SK-N-SH treated with all-trans-retinoic acid at 6 μM for 48 hours (cell line): ENCODE measurements at regions not wholly inside any gene's neighbourhood (a gene's known extent, or its start where the extent isn't known, plus 50 kb on each side); places are given as distances from the start of the nearest gene placed in this dataset.

Experiments used
- ATAC-seq: fragments of 200-7000 bp; cut with Tn5 transposase; 3 replicates; pipeline ENCODE4 v1.9.1; 2020; ENCODE audit warnings: mild to moderate bottlenecking, moderate library complexity
- BACH2 ChIP-seq: fragments of 250-450 bp; sonication (Bioruptor Pico); IDR thresholded peaks from 2 replicates; pipeline ENCODE4 v1.9.0; 2021; ENCODE audit warnings: mild to moderate bottlenecking, borderline replicate concordance
- CSDC2 ChIP-seq: fragments of 250-450 bp; sonication (Bioruptor Pico); IDR thresholded peaks from 2 replicates; pipeline ENCODE4 v1.5.0; 2020; ENCODE audit warnings: mild to moderate bottlenecking, moderate library complexity
- GLIS3 ChIP-seq: fragments of 250-450 bp; sonication (Bioruptor Pico); IDR thresholded peaks from 2 replicates; pipeline ENCODE4 v1.5.0; 2020; ENCODE audit warnings: mild to moderate bottlenecking, moderate library complexity
- ISL1 ChIP-seq: fragments of 250-450 bp; sonication (Bioruptor Pico); IDR thresholded peaks from 2 replicates; pipeline ENCODE4 v2.1.2; 2022; ENCODE audit warnings: mild to moderate bottlenecking, moderate library complexity
- OSR1 ChIP-seq: fragments of 250-450 bp; sonication (Bioruptor Pico); IDR thresholded peaks from 2 replicates; pipeline ENCODE4 v1.8.0; 2022; ENCODE audit warnings: moderate library complexity, mild to moderate bottlenecking, inconsistent platforms
- PPARA ChIP-seq: fragments of 250-450 bp; sonication (Bioruptor Pico); IDR thresholded peaks from 2 replicates; pipeline ENCODE4 v1.5.0; 2020; ENCODE audit warnings: mild to moderate bottlenecking, borderline replicate concordance
- RARB ChIP-seq: fragments of 250-450 bp; sonication (Bioruptor Pico); IDR thresholded peaks from 2 replicates; pipeline ENCODE4 v1.8.0; 2021; ENCODE audit warnings: mild to moderate bottlenecking, moderate library complexity
- SNAI2 ChIP-seq: fragments of 250-450 bp; sonication (Bioruptor Pico); IDR thresholded peaks from 2 replicates; pipeline ENCODE4 v1.5.0; 2020; ENCODE audit warnings: mild to moderate bottlenecking, moderate library complexity
- TCF4 ChIP-seq: fragments of 250-450 bp; sonication (Bioruptor Pico); IDR thresholded peaks from 2 replicates; pipeline ENCODE4 v1.8.0; 2021; ENCODE audit warnings: mild to moderate bottlenecking, moderate library complexity, borderline replicate concordance
- TOX ChIP-seq: fragments of 250-450 bp; sonication (Bioruptor Pico); IDR thresholded peaks from 2 replicates; pipeline ENCODE4 v1.8.0; 2021; ENCODE audit warnings: mild to moderate bottlenecking, moderate library complexity, borderline replicate concordance
- ZC3H10 ChIP-seq: fragments of 250-450 bp; sonication (Bioruptor Pico); IDR thresholded peaks from 2 replicates; pipeline ENCODE4 v1.5.1; 2021; ENCODE audit warnings: mild to moderate bottlenecking, moderate library complexity
- ZFP3 ChIP-seq: fragments of 250-450 bp; sonication (Bioruptor Pico); IDR thresholded peaks from 2 replicates; pipeline ENCODE4 v1.5.0; 2020; ENCODE audit warnings: mild to moderate bottlenecking, moderate library complexity
- ZNF70 ChIP-seq: fragments of 450-650 bp; formaldehyde crosslinking; IDR thresholded peaks from 2 replicates; pipeline ENCODE4 v1.5.0; 2020; ENCODE audit warnings: mild to moderate bottlenecking, moderate library complexity
- ZNF8 ChIP-seq: fragments of 450-650 bp; formaldehyde crosslinking; IDR thresholded peaks from 2 replicates; pipeline ENCODE4 v1.5.0; 2020; ENCODE audit warnings: mild to moderate bottlenecking, moderate library complexity
- TF ChIP-seq, protein P1 (sequence below): fragments of 250-450 bp; sonication (Bioruptor Pico); IDR thresholded peaks from 2 replicates; pipeline ENCODE4 v1.5.1; 2021; ENCODE audit warnings: mild to moderate bottlenecking, moderate library complexity
- TF ChIP-seq, protein P2 (sequence below): fragments of 250-450 bp; sonication (Bioruptor Pico); IDR thresholded peaks from 2 replicates; pipeline ENCODE4 v1.8.0; 2020; ENCODE audit warnings: mild to moderate bottlenecking, moderate library complexity, borderline replicate concordance
- TF ChIP-seq, protein P3 (sequence below): fragments of 250-450 bp; sonication (Bioruptor Pico); IDR thresholded peaks from 2 replicates; pipeline ENCODE4 v1.8.0; 2021; ENCODE audit warnings: low read depth, mild to moderate bottlenecking, moderate library complexity, borderline replicate concordance
- TF ChIP-seq, protein P4 (sequence below): fragments of 250-450 bp; sonication (Bioruptor Pico); IDR thresholded peaks from 2 replicates; pipeline ENCODE4 v1.5.1; 2020; ENCODE audit warnings: low read depth, mild to moderate bottlenecking, moderate library complexity
- TF ChIP-seq, protein P5 (sequence below): fragments of 250-450 bp; sonication (Bioruptor Pico); IDR thresholded peaks from 2 replicates; pipeline ENCODE4 v1.5.0; 2020; ENCODE audit warnings: mild to moderate bottlenecking, moderate library complexity

DNA sequence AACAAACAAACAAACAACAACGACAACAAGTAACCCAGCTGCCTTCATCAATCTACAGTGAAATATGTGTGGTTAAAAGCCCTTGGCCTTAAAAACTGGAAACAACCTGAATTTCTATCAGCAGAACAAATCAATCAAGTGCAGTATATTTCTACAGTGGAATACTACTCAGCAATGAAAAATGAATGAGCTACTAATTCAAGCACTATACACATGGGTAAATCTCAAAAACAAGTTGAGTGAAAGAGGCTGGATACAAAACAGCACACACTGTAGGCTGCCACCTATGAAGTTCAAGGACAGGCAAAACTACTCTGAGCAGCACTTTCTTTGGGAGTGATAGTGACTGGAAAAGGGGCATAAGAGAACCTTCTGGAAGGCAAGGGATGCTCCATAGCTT, 395.5 kb upstream of the PROK2 start (continued):
- TF ChIP-seq, protein P1, sequence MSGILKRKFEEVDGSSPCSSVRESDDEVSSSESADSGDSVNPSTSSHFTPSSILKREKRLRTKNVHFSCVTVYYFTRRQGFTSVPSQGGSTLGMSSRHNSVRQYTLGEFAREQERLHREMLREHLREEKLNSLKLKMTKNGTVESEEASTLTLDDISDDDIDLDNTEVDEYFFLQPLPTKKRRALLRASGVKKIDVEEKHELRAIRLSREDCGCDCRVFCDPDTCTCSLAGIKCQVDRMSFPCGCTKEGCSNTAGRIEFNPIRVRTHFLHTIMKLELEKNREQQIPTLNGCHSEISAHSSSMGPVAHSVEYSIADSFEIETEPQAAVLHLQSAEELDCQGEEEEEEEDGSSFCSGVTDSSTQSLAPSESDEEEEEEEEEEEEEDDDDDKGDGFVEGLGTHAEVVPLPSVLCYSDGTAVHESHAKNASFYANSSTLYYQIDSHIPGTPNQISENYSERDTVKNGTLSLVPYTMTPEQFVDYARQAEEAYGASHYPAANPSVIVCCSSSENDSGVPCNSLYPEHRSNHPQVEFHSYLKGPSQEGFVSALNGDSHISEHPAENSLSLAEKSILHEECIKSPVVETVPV, result no peak
- TF ChIP-seq CSDC2 (CRISPR knock-in tag), result no peak
- no peak for TF ChIP-seq ZNF70 (CRISPR knock-in tag)
- TF ChIP-seq, protein P2, sequence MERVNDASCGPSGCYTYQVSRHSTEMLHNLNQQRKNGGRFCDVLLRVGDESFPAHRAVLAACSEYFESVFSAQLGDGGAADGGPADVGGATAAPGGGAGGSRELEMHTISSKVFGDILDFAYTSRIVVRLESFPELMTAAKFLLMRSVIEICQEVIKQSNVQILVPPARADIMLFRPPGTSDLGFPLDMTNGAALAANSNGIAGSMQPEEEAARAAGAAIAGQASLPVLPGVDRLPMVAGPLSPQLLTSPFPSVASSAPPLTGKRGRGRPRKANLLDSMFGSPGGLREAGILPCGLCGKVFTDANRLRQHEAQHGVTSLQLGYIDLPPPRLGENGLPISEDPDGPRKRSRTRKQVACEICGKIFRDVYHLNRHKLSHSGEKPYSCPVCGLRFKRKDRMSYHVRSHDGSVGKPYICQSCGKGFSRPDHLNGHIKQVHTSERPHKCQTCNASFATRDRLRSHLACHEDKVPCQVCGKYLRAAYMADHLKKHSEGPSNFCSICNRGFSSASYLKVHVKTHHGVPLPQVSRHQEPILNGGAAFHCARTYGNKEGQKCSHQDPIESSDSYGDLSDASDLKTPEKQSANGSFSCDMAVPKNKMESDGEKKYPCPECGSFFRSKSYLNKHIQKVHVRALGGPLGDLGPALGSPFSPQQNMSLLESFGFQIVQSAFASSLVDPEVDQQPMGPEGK (CRISPR knock-in tag), result no peak
- no peak for TF ChIP-seq ISL1 (CRISPR knock-in tag)
- no peak for TF ChIP-seq TOX
- no peak for TF ChIP-seq ZC3H10 (CRISPR knock-in tag)
- TF ChIP-seq, all 23 proteins: peak for 0

DNA sequence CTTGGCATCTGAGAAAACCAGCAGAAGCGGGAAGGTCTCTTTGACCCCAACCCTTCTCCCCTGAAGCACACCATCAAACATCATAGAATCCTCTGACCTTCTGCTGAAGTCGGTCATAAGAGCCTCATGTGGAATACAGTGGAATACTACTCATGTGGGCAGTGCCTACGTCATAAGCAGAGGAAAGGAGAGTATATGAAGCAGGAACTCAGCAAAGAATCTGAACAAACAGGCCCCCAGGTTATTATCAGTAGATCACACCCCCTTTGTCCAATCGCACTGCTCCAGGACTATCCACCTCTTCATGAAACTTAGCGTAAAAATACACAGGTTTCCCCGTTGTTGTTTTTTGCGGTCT, 394.1 kb upstream of the PROK2 start:
- ATAC-seq, result no peak
- TF ChIP-seq ZFP3 (CRISPR knock-in tag) (no peak), TOX (no peak), ZNF70 (CRISPR knock-in tag) (no peak), GLIS3 (CRISPR knock-in tag) (no peak), ZNF8 (no peak), RARB (CRISPR knock-in tag) (no peak), PPARA (CRISPR knock-in tag) (no peak), OSR1 (CRISPR knock-in tag) (no peak), ISL1 (CRISPR knock-in tag) (no peak), BACH2 (CRISPR knock-in tag) (no peak), ZC3H10 (CRISPR knock-in tag) (no peak), TCF4 (no peak), CSDC2 (CRISPR knock-in tag) (no peak), SNAI2 (CRISPR knock-in tag) (no peak)
- TF ChIP-seq, protein P3, sequence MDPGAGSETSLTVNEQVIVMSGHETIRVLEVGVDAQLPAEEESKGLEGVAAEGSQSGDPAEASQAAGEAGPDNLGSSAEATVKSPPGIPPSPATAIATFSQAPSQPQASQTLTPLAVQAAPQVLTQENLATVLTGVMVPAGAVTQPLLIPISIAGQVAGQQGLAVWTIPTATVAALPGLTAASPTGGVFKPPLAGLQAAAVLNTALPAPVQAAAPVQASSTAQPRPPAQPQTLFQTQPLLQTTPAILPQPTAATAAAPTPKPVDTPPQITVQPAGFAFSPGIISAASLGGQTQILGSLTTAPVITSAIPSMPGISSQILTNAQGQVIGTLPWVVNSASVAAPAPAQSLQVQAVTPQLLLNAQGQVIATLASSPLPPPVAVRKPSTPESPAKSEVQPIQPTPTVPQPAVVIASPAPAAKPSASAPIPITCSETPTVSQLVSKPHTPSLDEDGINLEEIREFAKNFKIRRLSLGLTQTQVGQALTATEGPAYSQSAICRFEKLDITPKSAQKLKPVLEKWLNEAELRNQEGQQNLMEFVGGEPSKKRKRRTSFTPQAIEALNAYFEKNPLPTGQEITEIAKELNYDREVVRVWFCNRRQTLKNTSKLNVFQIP, result no peak
- TF ChIP-seq, protein P4, sequence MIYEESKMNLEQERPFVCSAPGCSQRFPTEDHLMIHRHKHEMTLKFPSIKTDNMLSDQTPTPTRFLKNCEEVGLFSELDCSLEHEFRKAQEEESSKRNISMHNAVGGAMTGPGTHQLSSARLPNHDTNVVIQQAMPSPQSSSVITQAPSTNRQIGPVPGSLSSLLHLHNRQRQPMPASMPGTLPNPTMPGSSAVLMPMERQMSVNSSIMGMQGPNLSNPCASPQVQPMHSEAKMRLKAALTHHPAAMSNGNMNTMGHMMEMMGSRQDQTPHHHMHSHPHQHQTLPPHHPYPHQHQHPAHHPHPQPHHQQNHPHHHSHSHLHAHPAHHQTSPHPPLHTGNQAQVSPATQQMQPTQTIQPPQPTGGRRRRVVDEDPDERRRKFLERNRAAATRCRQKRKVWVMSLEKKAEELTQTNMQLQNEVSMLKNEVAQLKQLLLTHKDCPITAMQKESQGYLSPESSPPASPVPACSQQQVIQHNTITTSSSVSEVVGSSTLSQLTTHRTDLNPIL (CRISPR knock-in tag), result no peak
- TF ChIP-seq, protein P5, sequence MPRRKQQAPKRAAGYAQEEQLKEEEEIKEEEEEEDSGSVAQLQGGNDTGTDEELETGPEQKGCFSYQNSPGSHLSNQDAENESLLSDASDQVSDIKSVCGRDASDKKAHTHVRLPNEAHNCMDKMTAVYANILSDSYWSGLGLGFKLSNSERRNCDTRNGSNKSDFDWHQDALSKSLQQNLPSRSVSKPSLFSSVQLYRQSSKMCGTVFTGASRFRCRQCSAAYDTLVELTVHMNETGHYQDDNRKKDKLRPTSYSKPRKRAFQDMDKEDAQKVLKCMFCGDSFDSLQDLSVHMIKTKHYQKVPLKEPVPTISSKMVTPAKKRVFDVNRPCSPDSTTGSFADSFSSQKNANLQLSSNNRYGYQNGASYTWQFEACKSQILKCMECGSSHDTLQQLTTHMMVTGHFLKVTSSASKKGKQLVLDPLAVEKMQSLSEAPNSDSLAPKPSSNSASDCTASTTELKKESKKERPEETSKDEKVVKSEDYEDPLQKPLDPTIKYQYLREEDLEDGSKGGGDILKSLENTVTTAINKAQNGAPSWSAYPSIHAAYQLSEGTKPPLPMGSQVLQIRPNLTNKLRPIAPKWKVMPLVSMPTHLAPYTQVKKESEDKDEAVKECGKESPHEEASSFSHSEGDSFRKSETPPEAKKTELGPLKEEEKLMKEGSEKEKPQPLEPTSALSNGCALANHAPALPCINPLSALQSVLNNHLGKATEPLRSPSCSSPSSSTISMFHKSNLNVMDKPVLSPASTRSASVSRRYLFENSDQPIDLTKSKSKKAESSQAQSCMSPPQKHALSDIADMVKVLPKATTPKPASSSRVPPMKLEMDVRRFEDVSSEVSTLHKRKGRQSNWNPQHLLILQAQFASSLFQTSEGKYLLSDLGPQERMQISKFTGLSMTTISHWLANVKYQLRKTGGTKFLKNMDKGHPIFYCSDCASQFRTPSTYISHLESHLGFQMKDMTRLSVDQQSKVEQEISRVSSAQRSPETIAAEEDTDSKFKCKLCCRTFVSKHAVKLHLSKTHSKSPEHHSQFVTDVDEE, result no peak

DNA sequence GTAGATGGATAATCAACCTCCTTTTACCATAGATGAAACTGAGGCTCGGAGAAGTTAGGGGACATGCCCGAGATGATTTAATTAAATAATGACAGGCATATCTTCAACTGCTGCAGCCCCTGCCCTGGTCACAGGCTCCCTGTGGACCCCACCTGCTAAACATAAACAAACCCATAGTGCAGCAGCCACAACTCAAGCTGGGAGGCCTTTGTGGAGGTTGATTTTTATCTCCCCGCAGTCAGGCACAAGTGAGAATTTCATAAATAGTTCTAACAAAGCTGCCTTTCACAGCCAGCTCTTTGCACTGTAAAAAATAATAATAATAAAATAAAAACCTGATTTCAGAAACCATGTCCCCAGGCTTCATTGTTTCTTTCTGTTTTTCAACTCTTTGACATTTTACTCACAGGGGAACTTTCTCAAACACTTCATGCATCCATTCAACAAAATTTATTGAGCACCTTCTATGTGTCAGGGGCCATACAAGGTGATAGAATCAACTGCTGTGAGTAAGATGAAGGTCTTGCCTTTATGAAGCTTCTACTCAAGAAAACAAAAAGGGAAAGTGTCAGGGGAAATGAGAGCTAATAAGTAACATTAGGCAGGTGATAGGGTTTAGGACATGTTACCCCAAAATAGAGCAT, 393.6 kb upstream of the PROK2 start:
- no peak for ATAC-seq
- TF ChIP-seq TOX (no peak), CSDC2 (CRISPR knock-in tag) (no peak), GLIS3 (CRISPR knock-in tag) (no peak), ZFP3 (CRISPR knock-in tag) (no peak)
- TF ChIP-seq, protein P5, result no peak
- TF ChIP-seq, all 23 proteins: peak for 0
